Pancreas (tissue), 10 donors: ENCODE measurements at regions not wholly inside any gene's neighbourhood (a gene's known extent, or its start where the extent isn't known, plus 50 kb on each side); places are given as distances from the start of the nearest gene placed in this dataset.
A peak's percentile ranks its signal among the peaks of the same experiment; 100 is the strongest.
"Not testable (repeated sequence)": the region's sequence is repeated elsewhere in the genome, so short reads cannot be mapped to it uniquely, and the experiment has no call there.

Experiments used
- ATAC-seq, 4 donors: fragments of 200-7000 bp; cut with Tn5 transposase; one replicate each; pipeline versions ENCODE4 v1.8.0 to v1.9.1; 2020; ENCODE audit warnings: mild to moderate bottlenecking in 4 of 4, moderate library complexity in 4 of 4
- DNase-seq, 6 donors: peaks; one replicate each; pipeline ENCODE4 v3.0.0-alpha.2; 2020
- FAIRE-seq: peaks from 2 replicates; lab custom pipeline; 2012; peaks lifted over from hg19 to GRCh38; lab: Jason Lieb, UNC
- H3K27ac ChIP-seq, 4 donors: fragments of 200-600 bp; sonication (generic); 1 replicate in 3 of 4; 2 replicates in 1 of 4; pipeline versions ENCODE4 v1.5.0 to v1.8.0; 2020
- H3K27me3 ChIP-seq, 4 donors: fragments of 200-600 bp; one replicate each; pipeline ENCODE4 v1.8.0; 2021
- H3K36me3 ChIP-seq, 3 donors: fragments of 200-600 bp; sonication (generic) in 1 of 3; one replicate each; pipeline versions ENCODE4 v1.5.0 to v1.8.0; 2020 to 2021
- H3K4me1 ChIP-seq, 3 donors: fragments of 200-600 bp; one replicate each; pipeline ENCODE4 v1.8.0; 2021
- H3K4me3 ChIP-seq, 4 donors: fragments of 200-600 bp; sonication (generic) in 2 of 4; one replicate each; pipeline versions ENCODE4 v1.5.0 to v1.8.0; 2020 to 2021
- H3K9me3 ChIP-seq, 4 donors: fragments of 200-600 bp; one replicate each; pipeline ENCODE4 v1.8.0; 2021
- WGBS, 2 donors: extraction: QIAGEN DNeasy Blood & Tissue Kit; methylation state at CpG; one replicate each; pipeline ENCODE4 v1.1.7; 2013; 5-methylcytosine and 5-hydroxymethylcytosine counted together
- intact Hi-C, 3 donors: fragments of 100-400 bp; cut with DNase I; formaldehyde crosslinking; loops; one replicate each; pipeline versions ENCODE4 v1.11.1 to v1.14.2; 2022
- donor health status: healthy with polysubstance abuse.
- donor health status: DM: no; HTN: no; CAD: no; lungs with moderate emphysema.
- donor health status: DM: no; HTN: no; CAD: no.
- donor health status: control.
- donor health status: control.
- donor health status: Bipolar disorder and iron deficiency.
- donor health status: DM: yes; HTN: yes; CAD: no.
- donor health status: DM: no; HTN: no; CAD: no.
- donor health status: DM: no; HTN: no; CAD: no.
- donor health status: DM: yes; HTN: yes; CAD: no.

- DNase-seq (peak in 2 of 6 donors; percentile 59 to 80), ATAC-seq (peak in 2 of 4 donors; percentile 4 to 13)
- FAIRE-seq, H3K4me1 ChIP-seq, H3K27me3 ChIP-seq, H3K9me3 ChIP-seq, H3K4me3 ChIP-seq, intact Hi-C loops, H3K36me3 ChIP-seq, H3K27ac ChIP-seq: not testable (repeated sequence)
- 57 to 61% methylated on average over 3 of the region's 3 CpGs for WGBS, 2 donors
Observed at GRCh38 chr21:10346933-10347615, 174.3 kb upstream of the TPTE start.

GRCh38 chr21:10347675-10348074 is 173.7 kb upstream of the TPTE start:
- H3K4me1 ChIP-seq, H3K4me3 ChIP-seq, H3K9me3 ChIP-seq, intact Hi-C loops, H3K27me3 ChIP-seq, FAIRE-seq, H3K36me3 ChIP-seq, H3K27ac ChIP-seq: not testable (repeated sequence)
- DNase-seq (peak in 2 of 6 donors; percentile 63 to 87), ATAC-seq (peak in 1 of 4 donors; percentile 8)
- WGBS, 2 donors = 63 to 68% methylated on average over 7 of the region's 7 CpGs

- H3K36me3 ChIP-seq, H3K27ac ChIP-seq, intact Hi-C loops, FAIRE-seq, H3K9me3 ChIP-seq, H3K4me3 ChIP-seq, H3K27me3 ChIP-seq, ATAC-seq, H3K4me1 ChIP-seq: not testable (repeated sequence)
- peak in 1 of 6 donors; percentile 24 for DNase-seq
- WGBS, 2 donors = 30 to 32% methylated on average over 3 of the region's 3 CpGs
Observed at GRCh38 chr21:10348150-10348549, 173.2 kb upstream of the TPTE start.

- intact Hi-C loops, H3K36me3 ChIP-seq, ATAC-seq, H3K4me3 ChIP-seq, H3K27ac ChIP-seq, H3K4me1 ChIP-seq, FAIRE-seq, H3K9me3 ChIP-seq, H3K27me3 ChIP-seq: not testable (repeated sequence)
- WGBS, 2 donors = 23 to 32% methylated on average over 5 of the region's 5 CpGs
- peak in 2 of 6 donors; percentile 56 to 72 for DNase-seq
Observed at GRCh38 chr21:10354851-10355578, 166.4 kb upstream of the TPTE start.

- FAIRE-seq, H3K27ac ChIP-seq, ATAC-seq, intact Hi-C loops, H3K4me3 ChIP-seq, H3K9me3 ChIP-seq, H3K4me1 ChIP-seq, H3K27me3 ChIP-seq, H3K36me3 ChIP-seq, DNase-seq: not testable (repeated sequence)
- 50 to 59% methylated on average over 2 of the region's 2 CpGs for WGBS, 2 donors
Observed at GRCh38 chr21:10359120-10359519, 162.3 kb upstream of the TPTE start.

DNA sequence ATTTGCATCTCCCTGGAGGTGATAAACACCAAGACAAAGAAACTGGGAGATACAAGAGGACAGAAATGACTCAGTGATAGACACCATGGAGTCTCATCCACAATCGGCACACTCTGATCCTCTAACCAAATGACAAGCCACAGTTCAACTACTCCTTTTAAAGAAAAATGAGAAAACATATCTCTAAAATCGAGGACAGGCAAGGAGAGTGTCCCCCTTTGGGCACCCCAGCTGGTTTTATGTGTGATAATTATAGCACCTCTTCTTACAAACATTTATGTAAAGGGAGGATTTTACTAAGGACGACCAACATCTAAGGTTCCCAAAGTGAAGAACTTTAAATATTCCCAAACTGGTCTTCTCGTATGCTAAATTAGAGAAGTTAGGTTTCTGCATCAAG is 161.5 kb upstream of the TPTE start:
- H3K9me3 ChIP-seq, H3K27me3 ChIP-seq, H3K27ac ChIP-seq, FAIRE-seq, ATAC-seq, intact Hi-C loops, H3K36me3 ChIP-seq, H3K4me3 ChIP-seq, H3K4me1 ChIP-seq, DNase-seq: not testable (repeated sequence)
- 35 to 41% methylated on average over 4 of the region's 4 CpGs for WGBS, 2 donors

- peak in 2 of 4 donors; percentile 3 to 8 for ATAC-seq
- H3K36me3 ChIP-seq, FAIRE-seq, H3K27me3 ChIP-seq, H3K4me1 ChIP-seq, H3K4me3 ChIP-seq, DNase-seq, H3K27ac ChIP-seq, intact Hi-C loops, H3K9me3 ChIP-seq: not testable (repeated sequence)
- 12 to 22% methylated on average over 2 of the region's 3 CpGs for whole genome bisulfite sequencing, 2 donors
Observed at GRCh38 chr21:10361214-10361736, 160.1 kb upstream of the TPTE start.

GRCh38 chr21:10362816-10363215 is 158.6 kb upstream of the TPTE start:
- H3K36me3 ChIP-seq, FAIRE-seq, intact Hi-C loops, H3K4me1 ChIP-seq, H3K27me3 ChIP-seq, H3K9me3 ChIP-seq, ATAC-seq, H3K27ac ChIP-seq, H3K4me3 ChIP-seq: not testable (repeated sequence)
- DNase-seq = peak in 1 of 6 donors; percentile 60
- WGBS, 2 donors = 39 to 45% methylated on average over 9 of the region's 9 CpGs

GRCh38 chr21:10363321-10363720 is 158.1 kb upstream of the TPTE start:
- H3K27ac ChIP-seq, H3K4me3 ChIP-seq, H3K27me3 ChIP-seq, intact Hi-C loops, H3K9me3 ChIP-seq, H3K36me3 ChIP-seq, H3K4me1 ChIP-seq, ATAC-seq, FAIRE-seq, DNase-seq: not testable (repeated sequence)

GRCh38 chr21:10366210-10366609 is 155.2 kb upstream of the TPTE start:
- H3K36me3 ChIP-seq, H3K4me1 ChIP-seq, H3K4me3 ChIP-seq, H3K27me3 ChIP-seq, H3K27ac ChIP-seq, H3K9me3 ChIP-seq, DNase-seq, ATAC-seq, FAIRE-seq, intact Hi-C loops: not testable (repeated sequence)
- WGBS, 2 donors = 28 to 29% methylated on average over 5 of the region's 11 CpGs

- H3K36me3 ChIP-seq, H3K4me3 ChIP-seq, H3K4me1 ChIP-seq, H3K27me3 ChIP-seq, FAIRE-seq, H3K9me3 ChIP-seq, H3K27ac ChIP-seq, intact Hi-C loops: not testable (repeated sequence)
- ATAC-seq (peak in 2 of 4 donors; percentile 15 to 17), DNase-seq (peak in 1 of 6 donors; percentile 48)
- WGBS, 2 donors = 48 to 53% methylated on average over 7 of the region's 8 CpGs
Observed at GRCh38 chr21:10367586-10367985, 153.8 kb upstream of the TPTE start.

GRCh38 chr21:10368323-10368798 is 153.0 kb upstream of the TPTE start:
- H3K9me3 ChIP-seq, H3K27me3 ChIP-seq, H3K4me3 ChIP-seq, H3K36me3 ChIP-seq, intact Hi-C loops, H3K27ac ChIP-seq, FAIRE-seq, H3K4me1 ChIP-seq: not testable (repeated sequence)
- DNase-seq = peak in 2 of 6 donors; percentile 70 to 89
- peak in 3 of 4 donors; percentile 16 to 36 (median 28) for ATAC-seq
- 62 to 63% methylated on average over 15 of the region's 16 CpGs for WGBS, 2 donors
